AG08396 (cell line): ENCODE measurements at regions not wholly inside any gene's neighbourhood (a gene's known extent, or its start where the extent isn't known, plus 50 kb on each side); places are given as distances from the start of the nearest gene placed in this dataset.
"Not testable (repeated sequence)": the region's sequence is repeated elsewhere in the genome, so short reads cannot be mapped to it uniquely, and the experiment has no call there.

Experiments used
- DNase-seq: peaks from one replicate; pipeline ENCODE4 v3.0.0; 2012; ENCODE audit warnings: low spot score, mixed read lengths

GRCh38 chr14:43872222-43872621 is 634.9 kb downstream of the FSCB start:
- DNase-seq, result no peak

GRCh38 chr14:43858981-43859380 is 648.1 kb downstream of the FSCB start:
- DNase-seq, result no peak

- no peak for DNase-seq
Measured at GRCh38 chr14:43855556-43855955, 651.5 kb downstream of the FSCB start.

GRCh38 chr14:43853541-43853940 is 653.5 kb downstream of the FSCB start:
- no peak for DNase-seq

GRCh38 chr14:43803076-43803689 is 703.9 kb downstream of the FSCB start:
- no peak for DNase-seq

- no peak for DNase-seq
Measured at GRCh38 chr14:43795600-43796228, 711.4 kb downstream of the FSCB start.

- no peak for DNase-seq
Measured at GRCh38 chr14:43793579-43793978, 713.5 kb downstream of the FSCB start.

- no peak for DNase-seq
Measured at GRCh38 chr14:43792980-43793379, 714.1 kb downstream of the FSCB start.

- no peak for DNase-seq
Measured at GRCh38 chr14:43790681-43791080, 716.4 kb downstream of the FSCB start.

GRCh38 chr14:43789458-43789857 is 717.6 kb downstream of the FSCB start:
- no peak for DNase-seq

- DNase-seq, result no peak
Measured at GRCh38 chr14:43786066-43786762, 720.9 kb downstream of the FSCB start.

- not testable (repeated sequence) for DNase-seq
Measured at GRCh38 chr14:43784432-43784831, 722.7 kb downstream of the FSCB start.

- DNase-seq, result no peak
Measured at GRCh38 chr14:43778937-43779639, 728.0 kb downstream of the FSCB start.

- no peak for DNase-seq
Measured at GRCh38 chr14:43778570-43778936, 728.5 kb downstream of the FSCB start.

- DNase-seq, result no peak
Measured at GRCh38 chr14:43765474-43765873, 741.6 kb downstream of the FSCB start.

- no peak for DNase-seq
Measured at GRCh38 chr14:43764433-43764832, 742.6 kb downstream of the FSCB start.

- DNase-seq, result no peak
Measured at GRCh38 chr14:43755707-43756106, 751.4 kb downstream of the FSCB start.

- no peak for DNase-seq
Measured at GRCh38 chr14:43754838-43755237, 752.2 kb downstream of the FSCB start.

GRCh38 chr14:43745746-43746145 is 761.3 kb downstream of the FSCB start:
- no peak for DNase-seq

- no peak for DNase-seq
Measured at GRCh38 chr14:43735932-43736331, 771.2 kb downstream of the FSCB start.

- DNase-seq, result no peak
Measured at GRCh38 chr14:43729143-43729542, 777.9 kb downstream of the FSCB start.

GRCh38 chr14:43706900-43707299 is 800.2 kb downstream of the FSCB start:
- no peak for DNase-seq
